NOMO-1 treated with dmso at 0.1 percent for 144 hours (cell line): ENCODE measurements at regions not wholly inside any gene's neighbourhood (a gene's known extent, or its start where the extent isn't known, plus 50 kb on each side); places are given as distances from the start of the nearest gene placed in this dataset.
"Not testable (repeated sequence)": the region's sequence is repeated elsewhere in the genome, so short reads cannot be mapped to it uniquely, and the experiment has no call there.

Source experiments
- DNase-seq: peaks from one replicate; lab custom pipeline; 2025; ENCODE audit not compliant: unreplicated experiment; lab: John Stamatoyannopoulos, UW

- DNase-seq, result no peak
Measured at GRCh38 chr18:59038295-59039039, 101.2 kb upstream of the SEC11C start.

GRCh38 chr18:59039040-59039320 is 100.7 kb upstream of the SEC11C start:
- DNase-seq, result not testable (repeated sequence)

- no peak for DNase-seq
Measured at GRCh38 chr18:59039449-59039848, 100.2 kb upstream of the SEC11C start.

GRCh38 chr18:59040770-59041148 is 98.9 kb upstream of the SEC11C start:
- no peak for DNase-seq

- DNase-seq, result no peak
Measured at GRCh38 chr18:59041296-59041695, 98.4 kb upstream of the SEC11C start.

- DNase-seq, result no peak
Measured at GRCh38 chr18:59041819-59042815, 97.6 kb upstream of the SEC11C start.

- no peak for DNase-seq
Measured at GRCh38 chr18:59044855-59045254, 94.8 kb upstream of the SEC11C start.

- no peak for DNase-seq
Measured at GRCh38 chr18:59047321-59048047, 92.2 kb upstream of the SEC11C start.

- DNase-seq, result no peak
Measured at GRCh38 chr18:59048048-59048363, 91.7 kb upstream of the SEC11C start.

GRCh38 chr18:59048378-59048777 is 91.3 kb upstream of the SEC11C start:
- no peak for DNase-seq

GRCh38 chr18:59049721-59050660 is 89.7 kb upstream of the SEC11C start:
- DNase-seq, result no peak

- DNase-seq, result no peak
Measured at GRCh38 chr18:59050661-59051057, 89.0 kb upstream of the SEC11C start.

- DNase-seq, result no peak
Measured at GRCh38 chr18:59051470-59052165, 88.1 kb upstream of the SEC11C start.

GRCh38 chr18:59052965-59053820 is 86.5 kb upstream of the SEC11C start:
- no peak for DNase-seq

- DNase-seq, result no peak
Measured at GRCh38 chr18:59054496-59055287, 85.0 kb upstream of the SEC11C start.

- no peak for DNase-seq
Measured at GRCh38 chr18:59055345-59056032, 84.2 kb upstream of the SEC11C start.

GRCh38 chr18:59056706-59057492 is 82.8 kb upstream of the SEC11C start:
- peak; percentile 32 for DNase-seq
